ENCODE measurements at regions not wholly inside any gene's neighbourhood (a gene's known extent, or its start where the extent isn't known, plus 50 kb on each side); places are given as distances from the start of the nearest gene placed in this dataset.
"Not testable (repeated sequence)": the region's sequence is repeated elsewhere in the genome, so short reads cannot be mapped to it uniquely, and the experiment has no call there.

DNA sequence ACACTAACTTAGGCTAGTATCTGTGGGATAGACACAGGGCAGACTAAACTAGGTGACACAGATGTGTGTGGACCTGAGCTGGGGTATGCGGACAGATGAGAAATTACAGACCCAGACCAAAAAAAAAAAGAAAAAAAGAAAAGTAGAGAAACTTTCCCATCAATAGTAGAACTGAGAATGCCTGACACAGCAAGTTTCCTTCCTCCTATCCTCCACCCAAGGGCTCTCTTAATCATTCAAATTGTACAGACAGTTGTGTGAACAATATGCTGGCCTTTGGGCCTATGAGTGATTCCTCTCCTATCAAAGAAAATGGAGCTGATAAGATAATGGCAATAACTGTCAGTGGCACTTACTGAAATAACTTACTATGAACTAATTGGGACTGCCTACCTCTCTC is 226.7 kb upstream of the PRDM1 start:
- no peak for DNase-seq (ENCODE audit: low spot score)
- Mint-ChIP-seq H3K9me3 (ENCODE audit: low read depth) (no peaks in the 10 kb centered on the region), H3K36me3 (ENCODE audit: low read depth) (peaks cover 2% of the 10 kb centered on the region), H3K27me3 (ENCODE audit: low read depth) (peaks cover 10% of the 10 kb centered on the region), H3K4me1 (ENCODE audit: low read depth) (no peaks in the 10 kb centered on the region), H3K4me3 (ENCODE audit: unreplicated experiment) (no peak overlapping the region), H3K27ac (ENCODE audit: unreplicated experiment) (no peak overlapping the region)
- TF ChIP-seq, protein P1, sequence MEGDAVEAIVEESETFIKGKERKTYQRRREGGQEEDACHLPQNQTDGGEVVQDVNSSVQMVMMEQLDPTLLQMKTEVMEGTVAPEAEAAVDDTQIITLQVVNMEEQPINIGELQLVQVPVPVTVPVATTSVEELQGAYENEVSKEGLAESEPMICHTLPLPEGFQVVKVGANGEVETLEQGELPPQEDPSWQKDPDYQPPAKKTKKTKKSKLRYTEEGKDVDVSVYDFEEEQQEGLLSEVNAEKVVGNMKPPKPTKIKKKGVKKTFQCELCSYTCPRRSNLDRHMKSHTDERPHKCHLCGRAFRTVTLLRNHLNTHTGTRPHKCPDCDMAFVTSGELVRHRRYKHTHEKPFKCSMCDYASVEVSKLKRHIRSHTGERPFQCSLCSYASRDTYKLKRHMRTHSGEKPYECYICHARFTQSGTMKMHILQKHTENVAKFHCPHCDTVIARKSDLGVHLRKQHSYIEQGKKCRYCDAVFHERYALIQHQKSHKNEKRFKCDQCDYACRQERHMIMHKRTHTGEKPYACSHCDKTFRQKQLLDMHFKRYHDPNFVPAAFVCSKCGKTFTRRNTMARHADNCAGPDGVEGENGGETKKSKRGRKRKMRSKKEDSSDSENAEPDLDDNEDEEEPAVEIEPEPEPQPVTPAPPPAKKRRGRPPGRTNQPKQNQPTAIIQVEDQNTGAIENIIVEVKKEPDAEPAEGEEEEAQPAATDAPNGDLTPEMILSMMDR (IDR thresholded peaks at IDR 0.05): no peak

DNA sequence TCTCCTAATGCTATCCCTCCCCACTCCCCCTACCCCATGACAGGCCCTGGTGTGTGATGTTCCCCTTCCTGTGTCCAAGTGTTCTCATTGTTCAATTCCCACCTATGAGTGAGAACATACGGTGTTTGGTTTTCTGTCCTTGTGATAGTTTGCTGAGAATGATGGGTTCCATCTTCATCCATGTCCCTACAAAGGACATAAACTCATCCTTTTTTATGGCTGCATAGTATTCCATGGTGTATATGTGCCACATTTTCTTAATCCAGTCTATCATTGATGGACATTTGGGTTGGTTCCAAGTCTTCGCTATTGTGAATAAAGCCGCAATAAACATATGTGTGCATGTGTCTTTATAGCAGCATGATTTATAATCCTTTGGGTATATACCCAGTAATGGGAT is 227.5 kb upstream of the PRDM1 start:
- H3K9me3 Mint-ChIP-seq (ENCODE audit: low read depth); DNase-seq (ENCODE audit: low spot score); H3K27me3 Mint-ChIP-seq (ENCODE audit: low read depth); H3K36me3 Mint-ChIP-seq (ENCODE audit: low read depth); H3K4me1 Mint-ChIP-seq (ENCODE audit: low read depth); H3K4me3 Mint-ChIP-seq (ENCODE audit: unreplicated experiment); H3K27ac Mint-ChIP-seq (ENCODE audit: unreplicated experiment): not testable (repeated sequence)

DNA sequence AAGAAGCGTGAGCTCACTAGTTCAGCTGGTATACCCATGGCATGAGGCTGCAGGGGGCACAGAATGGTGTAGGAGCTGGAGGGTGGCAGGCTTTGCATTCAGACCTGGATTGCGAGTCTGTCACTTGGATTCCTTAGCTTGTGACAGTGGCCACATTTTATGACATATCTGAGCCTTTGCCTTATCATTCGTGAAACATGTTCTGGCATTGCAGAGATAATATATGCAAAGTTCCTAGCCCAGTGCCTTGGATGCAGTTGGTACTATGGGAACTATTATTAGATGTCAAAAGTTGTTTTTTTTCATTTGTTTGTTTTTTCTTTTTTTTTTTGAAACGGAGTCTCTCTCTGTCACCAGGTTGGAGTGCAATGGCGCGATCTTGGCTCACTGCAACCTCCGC is 230.7 kb upstream of the PRDM1 start:
- no peak for DNase-seq (ENCODE audit: low spot score)
- H3K27ac Mint-ChIP-seq (ENCODE audit: unreplicated experiment): no peak overlapping the region
- H3K9me3 Mint-ChIP-seq (ENCODE audit: low read depth): no peaks in the 10 kb centered on the region
- H3K4me3 Mint-ChIP-seq (ENCODE audit: unreplicated experiment): no peak overlapping the region
- H3K27me3 Mint-ChIP-seq (ENCODE audit: low read depth): no peaks in the 10 kb centered on the region
- H3K36me3 Mint-ChIP-seq (ENCODE audit: low read depth): no peaks in the 10 kb centered on the region
- H3K4me1 Mint-ChIP-seq (ENCODE audit: low read depth): no peaks in the 10 kb centered on the region
- TF ChIP-seq, protein P1 (IDR thresholded peaks at IDR 0.05): no peak

DNA sequence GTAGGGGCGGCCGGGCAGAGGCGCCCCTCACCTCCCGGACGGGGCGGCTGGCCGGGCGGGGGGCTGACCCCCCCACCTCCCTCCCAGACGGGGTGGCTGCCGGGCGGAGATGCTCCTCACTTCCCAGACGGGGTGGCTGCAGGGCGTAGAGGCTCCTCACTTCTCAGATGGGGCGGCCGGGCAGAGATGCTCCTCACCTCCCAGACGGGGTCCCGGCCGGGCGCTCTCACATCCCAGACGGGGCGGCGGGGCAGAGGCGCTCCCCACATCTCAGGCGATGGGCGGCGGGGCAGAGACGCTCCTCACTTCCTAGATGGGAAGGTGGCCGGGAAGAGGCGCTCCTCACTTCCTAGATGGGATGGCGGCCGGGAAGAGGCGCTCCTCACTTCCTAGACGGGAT is 232.2 kb upstream of the PRDM1 start:
- not testable (repeated sequence) for H3K36me3 Mint-ChIP-seq (ENCODE audit: low read depth)

DNA sequence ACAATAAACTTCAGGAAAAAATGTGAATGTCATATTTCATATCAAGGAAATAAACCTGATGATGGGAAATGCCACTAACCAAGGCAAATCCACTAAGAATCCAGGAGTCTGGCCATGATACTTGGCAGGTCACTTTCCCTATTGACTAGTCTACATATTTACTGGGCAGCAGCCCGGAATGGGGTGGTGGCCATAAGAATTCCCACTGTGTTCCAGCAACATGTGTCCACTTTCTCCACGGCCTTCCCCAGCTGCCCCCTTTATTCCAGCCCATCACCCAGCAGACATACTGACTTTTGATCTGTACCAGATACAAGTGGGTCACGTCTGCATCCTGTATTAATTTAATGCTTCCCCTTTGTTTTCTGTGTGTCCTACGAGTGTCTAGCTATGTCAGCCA is 234.5 kb upstream of the PRDM1 start:
- Mint-ChIP-seq H3K4me1 (ENCODE audit: low read depth) (no peaks in the 10 kb centered on the region), H3K36me3 (ENCODE audit: low read depth) (no peaks in the 10 kb centered on the region), H3K27ac (ENCODE audit: unreplicated experiment) (no peak overlapping the region), H3K27me3 (ENCODE audit: low read depth) (no peaks in the 10 kb centered on the region), H3K4me3 (ENCODE audit: unreplicated experiment) (no peak overlapping the region), H3K9me3 (ENCODE audit: low read depth) (no peaks in the 10 kb centered on the region)
- no peak for DNase-seq (ENCODE audit: low spot score)
- TF ChIP-seq, protein P1 (IDR thresholded peaks at IDR 0.05): no peak

More for the DNA sequence above, 232.2 kb upstream of the PRDM1 start:
- not testable (repeated sequence) for H3K4me3 Mint-ChIP-seq (ENCODE audit: unreplicated experiment); H3K9me3 Mint-ChIP-seq (ENCODE audit: low read depth); H3K4me1 Mint-ChIP-seq (ENCODE audit: low read depth); H3K27me3 Mint-ChIP-seq (ENCODE audit: low read depth); DNase-seq (ENCODE audit: low spot score); H3K27ac Mint-ChIP-seq (ENCODE audit: unreplicated experiment)

DNA sequence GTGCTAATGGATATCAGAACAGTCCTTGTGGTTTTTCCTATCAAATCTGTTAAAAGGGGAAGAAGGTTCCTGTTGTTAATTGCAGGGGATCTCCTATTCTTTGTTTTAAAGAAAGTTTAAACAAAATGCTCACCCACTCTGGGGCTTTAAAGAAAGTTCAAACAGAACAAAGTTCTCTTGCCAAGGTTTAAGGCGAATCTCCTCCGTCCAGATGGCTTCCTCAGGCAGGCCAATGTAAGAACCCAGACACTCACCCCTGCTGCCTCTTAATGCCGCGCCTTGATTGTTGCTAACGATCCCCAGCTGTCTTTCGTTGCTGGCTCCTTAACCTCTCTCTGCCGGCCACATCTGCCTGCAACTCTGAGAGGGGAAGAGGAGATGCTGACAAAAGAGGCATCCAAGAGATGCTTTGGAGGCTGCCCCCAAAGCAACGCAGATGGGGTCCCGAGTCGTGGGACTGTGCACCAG is 235.0 kb upstream of the PRDM1 start:
- Mint-ChIP-seq H3K27ac (ENCODE audit: unreplicated experiment) (no peak overlapping the region), H3K4me1 (ENCODE audit: low read depth) (no peaks in the 10 kb centered on the region), H3K9me3 (ENCODE audit: low read depth) (no peaks in the 10 kb centered on the region), H3K4me3 (ENCODE audit: unreplicated experiment) (no peak overlapping the region), H3K36me3 (ENCODE audit: low read depth) (no peaks in the 10 kb centered on the region), H3K27me3 (ENCODE audit: low read depth) (no peaks in the 10 kb centered on the region)
- DNase-seq (ENCODE audit: low spot score): no peak
- TF ChIP-seq, protein P1 (IDR thresholded peaks at IDR 0.05): no peak
